NOMO-1 treated with dmso at 0.1 percent for 144 hours (cell line): ENCODE measurements at regions not wholly inside any gene's neighbourhood (a gene's known extent, or its start where the extent isn't known, plus 50 kb on each side); places are given as distances from the start of the nearest gene placed in this dataset.

Experiments
- DNase-seq: peaks from one replicate; lab custom pipeline; 2025; ENCODE audit not compliant: unreplicated experiment; lab: John Stamatoyannopoulos, UW

DNA sequence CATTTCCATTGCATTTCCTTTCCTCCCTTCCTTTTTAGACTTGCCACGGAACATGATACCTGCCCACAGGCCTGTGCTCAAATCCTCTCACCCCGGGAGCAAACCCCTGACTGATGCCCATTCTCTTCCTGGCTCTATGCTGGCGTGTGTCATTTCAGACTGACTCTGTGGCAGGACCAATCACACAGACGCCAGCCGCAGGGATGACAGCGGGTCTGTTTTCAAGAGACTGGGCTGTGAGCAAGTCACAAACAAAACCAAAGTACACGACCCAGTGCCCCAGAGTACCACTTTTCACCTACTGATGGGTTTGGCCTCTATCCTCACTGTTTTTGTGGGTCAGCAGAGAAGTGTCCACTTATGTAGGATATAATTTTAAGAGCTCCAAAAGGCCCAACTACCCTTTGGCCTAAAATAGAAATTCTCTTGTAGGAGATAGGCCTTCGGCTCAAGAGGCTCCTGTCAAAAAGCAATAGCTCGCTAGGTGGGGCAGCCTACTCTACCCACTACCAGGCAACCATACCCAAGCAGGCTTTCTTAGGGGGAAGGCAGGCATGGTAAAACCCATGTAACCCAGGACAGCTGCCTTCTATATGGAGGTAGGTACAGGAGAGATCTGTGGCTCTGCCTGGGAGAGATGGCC, 215.7 kb downstream of the CDC5L start:
- no peak for DNase-seq

DNA sequence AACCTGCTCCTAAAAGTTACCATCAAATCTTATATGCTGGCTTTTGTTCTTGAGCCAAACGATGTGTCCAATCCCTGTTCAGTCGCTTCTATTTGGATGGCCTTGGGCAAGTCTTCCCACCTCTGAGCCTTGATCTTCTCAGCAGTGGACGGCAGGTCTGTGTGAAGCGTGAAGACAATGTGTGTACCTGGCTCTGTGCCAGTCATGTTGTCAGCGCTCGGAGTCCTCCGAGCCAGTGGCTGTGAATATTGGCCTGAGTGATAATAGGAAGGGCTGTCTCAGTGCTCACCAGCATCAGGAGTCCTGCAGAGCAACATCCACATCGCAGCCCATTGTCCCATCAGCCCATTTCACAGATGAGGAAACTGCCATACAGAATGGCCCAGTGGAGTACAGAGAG, 219.0 kb downstream of the CDC5L start:
- DNase-seq = no peak

DNA sequence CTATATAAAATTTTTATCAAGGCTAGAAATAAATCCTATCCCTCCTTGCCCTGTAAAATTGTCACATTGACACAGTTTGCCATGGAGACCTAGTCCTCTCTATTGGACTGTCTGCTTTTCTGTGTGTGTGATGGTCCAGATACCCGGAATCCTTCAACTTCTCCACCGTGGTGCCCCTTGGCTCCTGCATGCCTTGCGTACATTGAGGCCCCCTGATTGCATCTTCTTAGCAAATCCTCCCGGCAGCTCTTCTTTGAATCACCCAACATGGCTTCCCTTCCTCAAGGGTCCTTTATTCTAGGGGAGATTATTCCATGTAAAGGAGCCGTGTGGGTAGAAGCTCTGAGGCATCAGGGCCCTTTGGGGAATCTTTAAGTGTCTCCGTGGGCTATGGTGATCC, 219.5 kb downstream of the CDC5L start:
- no peak for DNase-seq

DNA sequence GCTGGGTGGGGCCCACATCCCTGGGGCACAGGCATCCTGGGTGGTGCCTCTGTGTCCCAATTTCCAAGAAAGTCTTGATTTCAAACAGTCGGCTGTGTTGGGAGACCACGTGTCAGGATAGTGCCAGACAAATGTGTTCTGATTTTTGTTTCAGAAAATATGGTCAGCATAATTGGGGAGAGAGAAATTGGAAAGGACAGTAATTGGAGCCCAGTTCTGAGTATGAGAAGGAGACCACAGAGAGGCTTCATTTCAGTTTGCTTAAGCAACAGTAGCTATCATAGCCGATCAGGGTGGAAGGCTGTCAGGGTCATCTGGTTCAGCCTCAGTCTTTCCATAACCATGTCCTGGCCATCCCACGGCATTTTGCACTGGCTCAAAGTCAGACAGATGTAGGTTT, 220.7 kb downstream of the CDC5L start:
- DNase-seq = no peak

DNA sequence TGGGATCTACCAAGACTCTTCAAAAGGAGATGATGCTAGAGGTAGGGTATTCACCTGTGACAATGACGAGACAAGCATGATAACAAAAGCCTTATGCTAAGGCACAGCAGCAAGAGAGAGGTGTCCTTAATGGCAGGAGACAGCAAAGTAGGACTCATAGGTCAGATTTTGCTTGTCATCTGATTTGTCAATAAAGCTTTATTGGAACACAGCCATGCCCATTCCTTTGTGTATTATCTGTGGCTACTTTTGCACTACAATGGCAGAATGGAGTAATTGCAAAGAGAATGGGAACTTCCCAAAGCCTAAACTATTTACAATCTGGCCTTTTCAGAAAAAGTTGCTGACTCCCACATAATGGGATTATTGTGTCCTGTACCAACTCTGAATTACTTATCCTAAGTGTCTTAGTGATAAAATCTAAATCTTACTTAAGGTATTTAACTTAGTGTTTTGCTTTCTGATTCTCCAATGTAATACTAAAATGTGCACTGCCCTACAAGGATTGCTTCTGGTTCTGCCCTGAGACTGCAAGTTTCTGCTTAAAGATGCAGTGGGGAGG, 221.6 kb downstream of the CDC5L start:
- no peak for DNase-seq

DNA sequence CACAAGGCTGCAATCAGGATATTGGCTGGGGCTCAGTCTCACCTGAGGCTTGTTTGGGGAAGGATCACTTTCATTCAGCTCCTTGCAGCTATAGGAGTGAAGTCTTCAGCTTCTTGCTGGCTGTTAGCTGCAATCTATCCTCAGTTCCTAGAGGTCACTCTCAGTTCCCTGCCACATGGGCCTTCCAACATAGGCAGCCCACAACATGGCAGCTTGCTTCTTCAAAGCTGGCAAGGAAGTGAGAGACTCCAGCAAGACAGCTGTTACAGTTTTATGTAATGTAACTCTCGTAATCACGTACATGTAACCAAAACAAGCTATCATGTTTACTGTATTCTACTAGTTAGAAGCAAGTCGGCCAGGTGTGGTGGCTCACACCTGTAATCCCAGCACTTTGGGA, 226.9 kb downstream of the CDC5L start:
- no peak for DNase-seq

DNA sequence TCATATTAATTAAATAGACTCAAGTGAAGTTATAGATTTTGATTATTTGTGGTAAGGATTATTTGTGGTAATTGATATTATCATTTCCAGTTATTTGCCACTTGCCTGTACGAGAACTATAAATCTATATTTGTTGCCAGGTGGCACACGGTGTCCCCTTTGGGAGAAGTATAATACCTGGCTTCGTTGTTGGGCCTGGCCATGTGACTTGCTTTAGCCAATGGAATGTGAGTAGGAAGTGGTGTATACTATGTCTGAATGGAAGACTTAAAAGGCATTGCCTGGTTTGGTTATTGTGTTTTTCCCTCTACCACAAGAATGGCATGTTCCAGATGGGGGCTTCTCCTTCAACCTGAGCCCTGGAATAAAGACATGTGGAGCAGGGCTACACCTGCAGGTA, 228.1 kb downstream of the CDC5L start:
- DNase-seq = no peak

DNA sequence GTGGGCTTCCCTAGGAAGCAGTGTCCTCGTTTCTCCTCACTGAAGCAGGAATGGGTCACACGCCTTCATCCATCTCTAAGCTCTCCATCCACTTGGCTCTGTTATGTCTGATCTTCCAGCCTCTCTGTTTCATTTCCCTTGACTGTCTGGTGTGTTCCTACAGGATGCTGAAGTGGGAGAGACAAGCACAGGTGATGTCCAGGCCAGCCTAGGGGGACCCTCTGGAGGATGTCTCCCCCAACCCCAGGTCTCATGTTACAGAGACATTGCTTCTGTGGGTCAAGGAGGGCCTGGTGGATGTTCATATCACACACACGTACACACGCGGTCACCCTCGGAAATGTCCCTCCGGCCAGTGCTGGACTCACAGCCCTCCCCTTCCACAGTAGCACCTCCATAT, 229.9 kb downstream of the CDC5L start:
- no peak for DNase-seq

DNA sequence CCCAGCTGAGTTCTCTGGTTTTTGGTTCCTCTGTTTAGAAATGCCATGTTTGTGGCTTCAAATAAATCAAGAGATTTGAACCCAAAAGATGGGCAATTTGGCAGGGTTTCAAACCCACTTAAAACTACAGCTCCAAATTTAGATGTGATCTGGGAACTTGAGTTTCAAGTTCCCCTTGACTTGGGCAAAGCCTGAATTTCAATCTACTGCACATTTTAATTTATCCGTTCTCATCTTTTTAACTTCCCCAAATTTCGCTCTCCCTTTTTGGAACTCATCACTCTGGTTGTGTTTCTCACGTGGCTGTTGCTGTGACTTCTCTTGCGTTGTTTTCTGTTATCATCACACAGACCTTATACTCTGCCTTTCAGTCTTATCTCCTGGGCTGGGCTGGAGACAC, 230.9 kb downstream of the CDC5L start:
- DNase-seq = peak; percentile 98

DNA sequence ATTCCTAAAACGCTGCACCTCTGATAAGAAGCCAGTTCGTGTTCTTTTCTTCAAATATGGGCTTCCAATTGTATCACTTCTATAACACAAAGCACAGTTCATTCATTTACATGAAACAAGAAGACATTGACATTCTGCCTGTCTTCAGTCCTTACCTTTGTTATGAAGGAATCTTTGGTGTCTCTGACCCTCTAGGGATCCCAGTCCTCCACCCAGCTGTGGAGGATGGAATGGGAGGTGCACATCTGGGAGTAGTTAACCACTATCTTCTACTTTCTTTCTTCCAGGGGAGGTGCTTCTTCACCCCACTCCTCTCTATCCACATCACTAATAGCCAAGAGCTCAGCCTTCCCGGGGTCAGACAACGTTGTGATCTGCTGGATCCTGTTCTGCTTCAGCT, 233.4 kb downstream of the CDC5L start:
- DNase-seq = no peak

DNA sequence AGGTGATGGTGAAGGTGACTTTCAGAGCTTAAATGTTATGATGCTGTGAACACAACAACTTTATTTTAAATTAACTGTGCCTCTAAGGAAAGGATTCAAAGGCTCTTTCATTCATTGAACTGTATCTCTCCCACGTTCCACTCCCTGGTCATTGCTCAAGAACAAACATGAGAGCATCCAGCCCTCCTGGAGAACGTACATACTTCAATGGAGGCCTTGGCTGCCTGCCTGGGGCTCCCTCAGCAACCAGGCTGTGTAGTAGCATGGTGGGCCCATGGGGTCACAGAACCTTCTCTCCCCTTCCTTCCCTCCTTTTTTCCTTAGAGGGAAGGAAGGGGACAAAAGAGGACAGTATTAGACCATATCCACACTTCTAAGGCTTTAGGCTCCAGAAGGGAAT, 234.3 kb downstream of the CDC5L start:
- no peak for DNase-seq

DNA sequence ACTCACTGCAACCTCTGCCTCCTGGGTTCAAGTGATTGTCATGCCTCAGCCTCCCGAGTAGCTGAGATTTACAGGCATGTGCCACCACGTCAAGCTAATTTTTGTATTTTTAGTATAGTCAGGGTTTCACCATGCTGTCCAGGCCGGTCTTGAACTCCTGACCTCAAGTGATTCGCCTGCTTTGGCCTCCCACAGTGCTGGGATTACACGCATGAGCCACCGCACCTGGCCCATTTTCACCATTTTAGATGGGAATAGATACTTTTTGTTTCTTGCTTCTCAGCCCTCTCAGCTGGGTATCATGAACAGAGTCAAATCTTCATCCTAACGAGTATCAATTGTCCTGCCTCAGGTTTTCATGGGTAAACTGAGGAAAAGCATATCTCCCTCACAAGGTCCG, 235.0 kb downstream of the CDC5L start:
- no peak for DNase-seq

DNA sequence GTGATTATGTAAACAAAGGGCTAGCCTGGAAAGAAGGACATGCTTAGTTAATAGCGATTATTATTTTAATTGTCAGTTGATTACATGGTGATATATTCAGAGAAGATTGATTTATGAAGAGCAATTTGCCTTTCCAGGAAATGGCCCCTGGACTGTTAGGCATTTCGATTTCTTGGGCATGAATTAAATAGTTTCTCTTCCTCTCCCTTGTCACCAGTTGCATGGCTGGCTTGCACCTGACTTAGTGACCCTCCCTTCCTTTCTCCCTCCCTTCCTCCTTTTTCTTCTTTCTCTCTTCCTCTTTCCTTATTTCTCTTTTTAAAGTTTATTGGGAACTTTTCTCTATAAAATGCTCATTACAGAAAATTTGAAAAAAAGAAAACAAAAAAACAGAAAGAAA, 235.4 kb downstream of the CDC5L start:
- DNase-seq = peak; percentile 79

DNA sequence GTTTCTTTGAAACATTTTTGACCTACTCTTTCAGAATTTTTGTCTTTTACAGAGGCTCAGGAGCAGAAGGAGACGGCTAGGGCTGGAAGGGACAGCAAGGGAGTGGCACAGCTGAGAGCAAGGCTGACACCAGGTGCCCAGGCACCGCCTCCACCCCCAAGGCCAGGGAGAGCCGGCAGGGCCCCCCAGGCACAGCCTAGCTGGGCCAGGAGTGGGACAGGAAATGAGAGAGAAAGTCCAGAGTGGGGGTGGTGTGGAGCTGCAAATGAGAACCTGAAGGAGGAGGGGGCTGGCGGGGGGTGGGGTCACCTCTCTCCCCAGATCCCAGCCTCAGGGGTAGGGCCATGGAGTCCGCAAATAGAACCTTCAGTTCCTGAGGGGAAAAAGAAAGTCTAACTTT, 236.7 kb downstream of the CDC5L start:
- DNase-seq = peak; percentile 33

DNA sequence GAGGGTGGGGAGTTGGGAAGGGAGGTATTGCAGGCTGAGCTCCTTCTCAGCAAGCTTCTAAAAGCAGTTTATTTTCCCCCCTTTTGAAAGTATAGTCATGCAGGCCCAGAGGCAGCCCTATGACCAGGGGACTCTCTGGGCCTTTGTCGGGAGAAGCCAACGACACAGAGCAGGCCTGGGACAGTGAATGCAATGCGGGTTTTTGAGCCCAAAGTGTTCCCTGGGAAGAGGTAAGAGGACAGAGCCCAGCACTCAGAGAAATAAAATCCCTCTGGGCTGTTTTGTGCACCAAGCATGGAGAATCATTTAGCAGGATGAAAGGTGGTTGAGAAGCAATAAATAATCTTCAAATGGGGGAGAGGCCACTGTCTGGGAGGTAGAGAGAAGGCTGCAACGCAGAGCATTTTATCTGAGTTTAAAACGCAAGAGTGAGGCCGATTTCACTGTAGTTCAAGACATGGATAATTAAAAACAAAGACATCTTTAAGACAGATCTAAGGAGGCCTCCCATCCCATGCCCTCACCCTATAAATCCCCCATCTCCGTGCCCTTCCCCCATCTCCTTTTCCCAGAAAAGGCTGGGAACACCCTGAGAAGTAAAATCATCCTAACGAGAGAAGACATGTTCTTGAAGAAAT, 237.5 kb downstream of the CDC5L start:
- DNase-seq = peak; percentile 11

DNA sequence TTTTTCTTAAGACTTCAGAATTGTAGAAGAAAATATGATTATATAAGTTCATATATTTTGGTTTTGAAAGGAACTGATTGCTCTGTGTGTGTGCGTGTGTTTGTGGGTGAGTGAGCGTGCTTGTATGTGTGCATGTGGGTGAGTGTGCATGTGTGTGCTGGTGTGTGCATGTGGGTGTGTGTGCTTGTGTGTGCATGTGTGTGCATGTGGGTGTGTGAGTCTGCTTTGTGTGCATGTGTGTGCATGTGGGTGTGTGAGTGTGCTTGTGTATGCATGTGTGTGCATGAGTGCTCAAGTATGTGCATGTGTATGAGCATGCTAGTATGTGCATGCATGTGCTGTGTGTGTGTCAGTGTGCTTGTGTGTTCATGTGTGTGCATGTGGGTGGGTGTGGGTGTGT, 238.5 kb downstream of the CDC5L start:
- DNase-seq = no peak

DNA sequence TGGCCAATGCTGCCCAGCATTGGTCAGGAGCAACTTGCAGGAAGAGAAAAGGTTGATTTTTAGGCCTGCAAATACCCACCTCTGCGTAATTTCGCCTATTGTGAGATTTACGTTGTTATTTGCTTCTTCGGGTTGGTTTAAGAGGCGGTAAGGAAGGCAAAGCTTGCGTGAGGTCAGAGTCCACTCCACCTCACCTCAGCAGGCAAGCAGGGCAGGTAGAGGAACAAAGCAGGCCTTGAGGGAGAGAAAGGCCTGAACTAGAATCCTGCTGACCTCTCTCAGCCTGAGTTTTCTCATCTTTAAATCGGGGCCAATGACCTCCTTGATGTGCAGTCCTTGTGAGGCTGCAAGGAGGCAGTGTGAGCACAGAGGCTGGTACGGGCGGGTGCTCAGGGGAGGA, 239.1 kb downstream of the CDC5L start:
- DNase-seq = no peak

DNA sequence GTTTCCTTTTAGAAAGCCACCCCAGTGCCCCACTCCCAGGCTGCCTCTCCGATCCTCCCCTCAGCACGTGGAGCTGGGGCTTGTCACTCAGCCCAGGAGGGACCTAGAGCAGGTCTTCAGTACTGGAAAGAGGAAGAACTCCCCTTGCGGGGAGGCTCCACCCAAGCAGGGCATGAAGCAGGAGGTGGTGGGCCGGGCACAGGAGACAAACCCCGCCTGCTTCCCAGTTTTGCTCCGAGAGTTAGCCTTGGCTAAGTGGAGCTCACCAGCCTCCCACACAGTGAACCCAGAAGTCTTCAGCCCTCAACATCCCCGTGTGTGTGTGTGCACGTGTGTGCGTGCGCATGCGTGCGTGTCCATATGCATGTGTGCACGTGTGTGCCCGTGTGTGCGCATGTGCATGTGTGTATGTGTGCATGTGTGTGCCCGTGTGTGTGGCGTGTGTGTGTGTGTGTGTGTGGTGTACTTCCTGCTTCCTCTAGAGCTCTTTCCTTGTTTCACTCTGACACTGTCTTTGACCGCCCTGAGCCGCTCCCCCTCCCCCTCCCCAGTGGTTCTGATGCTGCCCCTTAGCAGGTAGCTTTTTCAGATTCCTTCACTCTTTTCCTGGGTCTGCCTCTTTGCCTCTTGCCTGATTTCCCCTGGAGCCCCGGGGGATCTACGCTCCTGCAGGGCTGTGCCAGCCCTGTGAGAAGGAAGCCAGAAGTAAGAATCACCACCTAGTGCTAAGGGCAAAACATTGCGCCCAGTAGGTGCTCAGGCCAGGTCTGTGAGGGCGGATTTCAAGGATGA, 239.8 kb downstream of the CDC5L start:
- peak; percentile 96 for DNase-seq

DNA sequence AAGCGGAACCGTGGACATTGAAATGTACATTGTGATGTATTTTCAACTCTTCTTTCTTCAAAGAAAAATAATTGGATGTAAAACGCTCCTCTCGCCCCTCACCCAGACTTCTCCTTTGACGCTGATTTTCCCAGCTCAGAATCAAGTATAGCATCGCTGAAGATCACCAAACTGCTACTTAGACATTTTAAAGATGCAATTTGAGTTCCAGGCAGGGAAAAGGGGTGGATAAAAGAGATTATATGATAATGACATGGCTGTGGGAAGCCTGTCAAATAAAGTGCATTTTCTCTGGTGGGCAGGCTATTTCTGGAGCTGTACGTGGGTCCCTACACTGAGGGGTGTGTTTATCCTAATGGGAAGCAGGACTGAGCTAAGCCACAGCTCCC, 240.4 kb downstream of the CDC5L start:
- no peak for DNase-seq

DNA sequence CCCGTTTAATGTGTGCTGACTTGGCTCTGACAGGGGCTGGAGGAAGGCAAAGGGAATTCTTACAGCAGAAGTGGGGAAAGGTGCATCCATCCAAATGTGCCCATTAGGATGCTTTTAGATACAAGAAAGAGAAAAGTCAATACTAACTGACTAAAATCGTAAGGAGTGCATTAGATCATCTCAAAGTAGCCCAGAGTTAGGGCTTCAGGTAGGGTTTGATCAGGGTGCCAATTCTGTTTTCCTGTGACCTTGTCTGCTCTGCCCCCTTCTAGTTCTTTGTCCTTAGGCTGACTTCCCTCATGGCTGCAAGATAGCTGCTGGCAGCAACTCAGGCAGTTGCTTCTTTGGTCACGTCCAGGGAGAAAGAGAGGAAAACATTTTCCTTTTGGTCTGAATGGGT, 240.8 kb downstream of the CDC5L start:
- no peak for DNase-seq

DNA sequence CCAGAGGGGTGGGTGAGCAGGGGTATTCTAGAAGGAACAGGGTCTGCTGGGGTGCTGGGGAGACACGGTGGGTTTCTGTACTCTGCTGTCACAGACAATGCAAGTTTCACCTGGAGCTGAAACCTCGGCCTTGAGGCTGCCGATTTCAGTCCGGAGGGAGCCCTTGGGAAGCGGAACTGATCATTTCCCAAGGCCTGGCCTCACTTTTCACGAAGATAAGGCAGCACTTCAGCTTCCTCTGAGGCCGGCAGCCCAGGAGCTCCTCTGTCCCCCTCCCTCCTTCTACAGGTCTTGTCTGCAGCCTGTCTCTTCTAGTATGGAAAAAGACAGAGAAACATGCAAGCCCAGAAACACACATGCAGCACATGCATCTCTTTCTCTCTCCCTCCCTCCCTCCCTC, 242.1 kb downstream of the CDC5L start:
- peak; percentile 28 for DNase-seq
